ENCODE measurements at regions not wholly inside any gene's neighbourhood (a gene's known extent, or its start where the extent isn't known, plus 50 kb on each side); places are given as distances from the start of the nearest gene placed in this dataset.

- ChIA-PET CTCF (no interaction called here), POLR2A (no interaction called here)
- TF ChIP-seq ZNF626 (tag by site-specific recombination; IDR thresholded peaks at IDR 0.05), result no peak
- TF ChIP-seq KLF17 (tag by site-specific recombination; IDR thresholded peaks at IDR 0.05), result no peak
- Histone ChIP-seq H3K36me3 (ENCODE audit: control insufficient read depth in 2 of 2, insufficient read depth in 1 of 2, low read length in 2 of 2) (no peaks in the 10 kb centered on the region), H3K9me3 (ENCODE audit: control insufficient read depth, insufficient read depth, low read depth, low read length) (no peaks in the 10 kb centered on the region), H3K27ac (ENCODE audit: extremely low read depth, low read depth, low read length) (no peak overlapping the region), H3K4me1 (ENCODE audit: control insufficient read depth, insufficient read depth, low read length) (no peaks in the 10 kb centered on the region), H3K4me3 (ENCODE audit: low read depth, low read length) (no peak overlapping the region)
Measured at GRCh38 chr2:4522498-4523421, 819.4 kb downstream of the DCDC2C start.

- POLR2A ChIA-PET, result no interaction called here
- Histone ChIP-seq H3K36me3 (ENCODE audit: control insufficient read depth in 2 of 2, insufficient read depth in 1 of 2, low read length in 2 of 2) (no peaks in the 10 kb centered on the region), H3K27ac (ENCODE audit: extremely low read depth, low read depth, low read length) (no peak overlapping the region), H3K9me3 (ENCODE audit: control insufficient read depth, insufficient read depth, low read depth, low read length) (no peaks in the 10 kb centered on the region), H3K4me1 (ENCODE audit: control insufficient read depth, insufficient read depth, low read length) (no peaks in the 10 kb centered on the region), H3K4me3 (ENCODE audit: low read depth, low read length) (no peak overlapping the region)
- TF ChIP-seq ZNF585B (tag by site-specific recombination; IDR thresholded peaks at IDR 0.05), result no peak
- TF ChIP-seq ZNF501 (tag by site-specific recombination; IDR thresholded peaks at IDR 0.05), result no peak
- no peak for TF ChIP-seq ZNF785 (tag by site-specific recombination; IDR thresholded peaks at IDR 0.05)
- CTCF ChIA-PET, result no interaction called here
Measured at GRCh38 chr2:4527416-4527815, 824.0 kb downstream of the DCDC2C start.

GRCh38 chr2:4528246-4528645 lies 824.9 kb downstream of the DCDC2C start:
- H3K9me3 ChIP-seq (ENCODE audit: control insufficient read depth, insufficient read depth, low read depth, low read length), result no peaks in the 10 kb centered on the region
- CTCF ChIA-PET, result no interaction called here
- H3K4me3 ChIP-seq (ENCODE audit: low read depth, low read length), result no peak overlapping the region
- no peak overlapping the region for H3K27ac ChIP-seq (ENCODE audit: extremely low read depth, low read depth, low read length)
- no peaks in the 10 kb centered on the region for H3K4me1 ChIP-seq (ENCODE audit: control insufficient read depth, insufficient read depth, low read length)
- no peak for TF ChIP-seq ZNF560 (tag by site-specific recombination; IDR thresholded peaks at IDR 0.05; ENCODE audit: borderline replicate concordance)
- TF ChIP-seq TCF7L2 (IDR thresholded peaks at IDR 0.05; ENCODE audit: borderline replicate concordance, low read depth, low read length), result no peak
- TF ChIP-seq ZNF791 (tag by site-specific recombination; IDR thresholded peaks at IDR 0.05), result no peak
- no peak for TF ChIP-seq ZNF335 (tag by site-specific recombination; conservative IDR thresholded peaks at IDR 0.05)
- TF ChIP-seq PRDM4 (tag by site-specific recombination; IDR thresholded peaks at IDR 0.05), result no peak
- TF ChIP-seq ZNF610 (tag by site-specific recombination; IDR thresholded peaks at IDR 0.05; ENCODE audit: borderline replicate concordance), result no peak
- TF ChIP-seq ZBTB6 (tag by site-specific recombination; IDR thresholded peaks at IDR 0.05), result no peak
- no peak for TF ChIP-seq MZF1 (tag by site-specific recombination; IDR thresholded peaks at IDR 0.05; ENCODE audit: borderline replicate concordance)
- TF ChIP-seq ZNF16 (tag by site-specific recombination; IDR thresholded peaks at IDR 0.05; ENCODE audit: low read depth), result no peak
- no peak for TF ChIP-seq ZNF521 (tag by site-specific recombination; IDR thresholded peaks at IDR 0.05)
- TF ChIP-seq ZNF488 (tag by site-specific recombination; IDR thresholded peaks at IDR 0.05), result no peak
- TF ChIP-seq ZNF449 (tag by site-specific recombination; IDR thresholded peaks at IDR 0.05), result no peak
- no peak for TF ChIP-seq ZNF529 (tag by site-specific recombination; IDR thresholded peaks at IDR 0.05; ENCODE audit: insufficient replicate concordance)
- TF ChIP-seq INSM2 (tag by site-specific recombination; IDR thresholded peaks at IDR 0.05), result no peak
- no peak for TF ChIP-seq ZNF558 (tag by site-specific recombination; IDR thresholded peaks at IDR 0.05)
- TF ChIP-seq BCL11B (tag by site-specific recombination; IDR thresholded peaks at IDR 0.05; ENCODE audit: low read depth), result no peak
- no peak for TF ChIP-seq HOXD13 (CRISPR knock-in tag; IDR thresholded peaks at IDR 0.05; ENCODE audit: borderline replicate concordance)
- no peak for TF ChIP-seq ZNF501 (tag by site-specific recombination; IDR thresholded peaks at IDR 0.05)
- H3K36me3 ChIP-seq (ENCODE audit: control insufficient read depth in 2 of 2, insufficient read depth in 1 of 2, low read length in 2 of 2), result no peaks in the 10 kb centered on the region
- POLR2A ChIA-PET, result no interaction called here
